ENCODE measurements at regions not wholly inside any gene's neighbourhood (a gene's known extent, or its start where the extent isn't known, plus 50 kb on each side); places are given as distances from the start of the nearest gene placed in this dataset.

DNA sequence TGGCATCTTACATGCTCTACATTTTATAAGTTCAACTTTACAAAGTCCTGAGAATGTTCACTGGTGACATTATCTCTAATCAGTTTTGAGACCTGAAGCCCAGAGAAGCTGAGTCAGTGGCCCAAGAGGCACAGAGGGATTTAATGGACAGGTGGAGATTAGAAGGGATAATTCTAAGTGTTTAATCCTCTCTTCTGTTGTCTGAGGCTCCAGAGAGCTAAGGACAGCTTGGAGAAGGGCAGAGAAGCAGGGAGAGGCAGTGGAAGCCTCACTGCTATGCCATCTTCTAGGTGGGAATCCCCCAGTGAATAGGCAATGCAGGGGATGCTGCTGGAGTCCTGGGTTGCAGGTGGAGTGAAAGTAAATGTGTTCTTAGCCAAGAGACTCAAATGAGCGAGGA lies 369.4 kb upstream of the SLCO3A1 start:
- no peak for DNase-seq (ENCODE audit: low spot score in 2 of 2)
- no peak overlapping the region for H3K4me3 Mint-ChIP-seq
- H3K9me3 Mint-ChIP-seq, result no peaks in the 10 kb centered on the region

DNA sequence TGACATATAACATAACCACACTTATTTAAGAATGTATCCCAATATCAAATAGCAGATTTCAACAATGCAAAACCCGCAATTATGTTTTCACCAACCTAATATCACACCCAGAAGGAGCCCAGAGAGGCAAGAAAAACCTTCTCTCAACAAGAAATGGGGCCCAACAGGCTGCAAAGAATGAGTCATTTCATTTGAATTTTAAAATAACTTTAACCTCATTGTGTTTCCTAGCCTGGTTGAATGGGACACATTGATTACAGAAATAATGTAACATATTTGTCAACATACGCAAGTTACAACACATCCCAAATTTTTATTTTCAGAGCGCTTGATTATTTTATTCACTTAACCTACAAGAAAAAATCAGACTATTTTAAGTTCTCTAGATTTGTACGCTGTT lies 365.1 kb upstream of the SLCO3A1 start:
- Mint-ChIP-seq H3K27ac (ENCODE audit: low read depth) (no peak overlapping the region), H3K27me3 (no peaks in the 10 kb centered on the region), H3K4me3 (no peak overlapping the region), H3K4me1 (peaks cover 49% of the 10 kb centered on the region), H3K36me3 (ENCODE audit: insufficient read depth) (no peaks in the 10 kb centered on the region), H3K9me3 (no peaks in the 10 kb centered on the region)
- DNase-seq (ENCODE audit: low spot score in 2 of 2) (no peak), ATAC-seq (replicated peaks; ENCODE audit: extremely low read depth, poor library complexity, severe bottlenecking) (no peak)

More for the DNA sequence above, 369.4 kb upstream of the SLCO3A1 start:
- Mint-ChIP-seq H3K4me1 (peaks cover 52% of the 10 kb centered on the region), H3K27ac (ENCODE audit: low read depth) (peak overlapping the region; percentile 39), H3K27me3 (no peaks in the 10 kb centered on the region), H3K36me3 (ENCODE audit: insufficient read depth) (peaks cover 2% of the 10 kb centered on the region)
- no peak for ATAC-seq (replicated peaks; ENCODE audit: extremely low read depth, poor library complexity, severe bottlenecking)

DNA sequence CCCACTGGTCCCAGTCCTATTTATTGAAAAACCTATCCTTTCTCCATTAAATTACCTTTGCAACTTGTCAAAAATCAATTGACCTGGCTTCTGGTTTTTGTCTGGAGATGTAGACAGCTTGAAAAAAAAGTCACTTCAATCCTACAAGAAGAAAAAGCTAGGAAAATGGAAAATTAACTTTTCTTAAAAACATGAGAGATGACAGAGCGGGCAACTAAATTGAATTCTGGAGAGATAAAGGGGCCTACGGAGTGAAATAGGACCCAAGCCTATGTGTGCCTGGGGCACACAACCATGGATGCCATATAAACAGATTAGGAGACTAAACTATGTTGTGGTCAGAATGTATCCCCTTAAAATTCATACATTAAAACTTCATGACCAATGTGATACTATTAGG lies 363.3 kb upstream of the SLCO3A1 start:
- Mint-ChIP-seq H3K4me3 (no peak overlapping the region), H3K4me1 (peaks cover 35% of the 10 kb centered on the region), H3K36me3 (ENCODE audit: insufficient read depth) (no peaks in the 10 kb centered on the region), H3K27me3 (no peaks in the 10 kb centered on the region), H3K9me3 (no peaks in the 10 kb centered on the region), H3K27ac (ENCODE audit: low read depth) (peak overlapping the region; percentile 85)
- ATAC-seq (replicated peaks; ENCODE audit: extremely low read depth, poor library complexity, severe bottlenecking) (no peak), DNase-seq (ENCODE audit: low spot score in 2 of 2) (no peak)

DNA sequence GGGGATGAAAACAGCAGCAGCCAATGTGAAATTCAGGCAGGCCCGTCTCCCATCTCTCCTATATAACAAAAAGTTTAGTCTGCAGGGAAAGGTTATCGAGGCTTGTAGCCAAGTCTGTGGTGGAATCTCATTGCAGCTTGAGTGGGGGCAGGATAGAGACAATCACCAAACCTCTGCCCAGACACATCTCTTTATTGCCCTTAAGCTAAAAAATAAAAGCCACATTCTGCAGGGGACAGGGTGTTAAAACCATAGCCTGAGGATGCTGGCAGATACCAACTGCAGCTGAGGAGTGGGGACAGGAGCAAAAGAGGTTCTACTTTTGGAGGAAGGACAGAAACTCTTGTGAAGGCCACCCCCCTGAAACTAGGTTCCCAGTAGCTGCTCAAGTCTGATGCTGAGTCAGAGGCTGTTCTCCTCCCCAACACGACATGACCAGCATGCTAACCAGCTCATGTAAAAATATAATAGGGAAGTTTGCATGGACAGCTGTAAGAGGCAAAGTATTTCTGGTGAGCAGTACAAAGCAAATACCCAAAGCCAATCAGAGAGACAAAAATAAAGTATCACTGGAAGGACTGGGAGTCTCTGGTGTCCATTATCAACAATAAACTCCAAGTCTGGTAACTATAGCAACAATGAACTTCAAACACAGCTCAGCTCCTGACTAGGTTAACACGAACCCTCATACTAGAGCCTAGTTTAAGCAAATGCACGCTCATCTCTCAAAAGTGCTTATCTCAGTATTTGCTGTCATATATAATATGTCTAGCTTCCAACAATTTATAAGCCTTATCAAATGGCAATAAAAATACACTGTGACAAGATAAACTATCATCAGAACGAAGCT lies 362.2 kb upstream of the SLCO3A1 start:
- H3K36me3 Mint-ChIP-seq (ENCODE audit: insufficient read depth), result no peaks in the 10 kb centered on the region
- peak overlapping the region; percentile 85 for H3K27ac Mint-ChIP-seq (ENCODE audit: low read depth)
- no peaks in the 10 kb centered on the region for H3K9me3 Mint-ChIP-seq
- DNase-seq (ENCODE audit: low spot score in 2 of 2) (peak in 1 of 2 donors; percentile 39), ATAC-seq (replicated peaks; ENCODE audit: extremely low read depth, poor library complexity, severe bottlenecking) (peak; percentile 80)
- peaks cover 31% of the 10 kb centered on the region for H3K4me1 Mint-ChIP-seq
- H3K4me3 Mint-ChIP-seq, result no peak overlapping the region
- peaks cover under 1% of the 10 kb centered on the region for H3K27me3 Mint-ChIP-seq

DNA sequence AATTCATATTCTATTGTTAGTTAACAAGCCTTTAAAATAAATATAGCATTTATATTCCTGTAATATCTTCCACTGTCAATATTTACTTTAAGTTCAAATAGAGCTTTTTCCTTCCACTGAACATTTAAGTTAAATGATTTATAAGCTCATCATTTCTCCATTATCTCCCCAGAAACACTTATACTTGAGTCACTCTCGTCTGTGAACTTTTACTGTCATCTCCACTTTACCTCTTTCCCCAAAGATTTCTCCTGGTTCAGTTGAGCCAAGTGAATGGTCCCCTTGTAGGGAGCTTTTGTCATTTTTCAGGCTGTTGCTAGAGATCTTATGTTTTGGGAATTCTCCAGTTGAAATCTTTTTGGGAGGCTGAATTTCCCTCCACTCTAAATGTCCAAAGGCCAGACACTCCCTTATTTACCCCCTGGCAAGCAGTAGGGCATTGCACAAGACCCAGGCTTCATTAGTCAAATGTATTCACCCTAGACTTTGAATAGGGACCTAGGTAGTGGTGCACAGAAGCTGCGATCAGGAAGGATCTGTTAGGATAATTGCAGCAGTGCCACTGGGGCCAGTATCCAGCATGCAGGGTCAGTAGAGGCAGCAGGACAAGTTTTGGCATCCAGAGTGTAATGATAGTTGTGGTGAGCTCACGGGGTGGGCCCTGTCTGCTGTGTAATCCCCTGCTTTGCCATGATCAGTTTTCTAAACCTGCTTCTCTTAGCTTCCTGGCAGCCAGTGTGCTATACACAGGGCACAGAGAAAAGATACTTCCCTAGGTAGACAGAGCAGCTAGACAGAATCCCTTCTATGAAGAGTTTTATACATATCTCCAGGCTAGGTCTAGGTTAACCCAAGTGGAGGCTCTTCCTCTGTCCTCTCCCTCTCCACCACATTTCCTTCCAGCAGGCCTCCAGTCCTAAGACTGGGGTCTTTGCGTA lies 356.5 kb upstream of the SLCO3A1 start:
- Mint-ChIP-seq H3K4me3 (no peak overlapping the region), H3K36me3 (ENCODE audit: insufficient read depth) (peaks cover 3% of the 10 kb centered on the region), H3K27ac (ENCODE audit: low read depth) (no peak overlapping the region), H3K27me3 (peaks cover 35% of the 10 kb centered on the region), H3K4me1 (peaks cover 19% of the 10 kb centered on the region), H3K9me3 (no peaks in the 10 kb centered on the region)
- no peak for ATAC-seq (replicated peaks; ENCODE audit: extremely low read depth, poor library complexity, severe bottlenecking)
- DNase-seq (ENCODE audit: low spot score in 2 of 2), result no peak

DNA sequence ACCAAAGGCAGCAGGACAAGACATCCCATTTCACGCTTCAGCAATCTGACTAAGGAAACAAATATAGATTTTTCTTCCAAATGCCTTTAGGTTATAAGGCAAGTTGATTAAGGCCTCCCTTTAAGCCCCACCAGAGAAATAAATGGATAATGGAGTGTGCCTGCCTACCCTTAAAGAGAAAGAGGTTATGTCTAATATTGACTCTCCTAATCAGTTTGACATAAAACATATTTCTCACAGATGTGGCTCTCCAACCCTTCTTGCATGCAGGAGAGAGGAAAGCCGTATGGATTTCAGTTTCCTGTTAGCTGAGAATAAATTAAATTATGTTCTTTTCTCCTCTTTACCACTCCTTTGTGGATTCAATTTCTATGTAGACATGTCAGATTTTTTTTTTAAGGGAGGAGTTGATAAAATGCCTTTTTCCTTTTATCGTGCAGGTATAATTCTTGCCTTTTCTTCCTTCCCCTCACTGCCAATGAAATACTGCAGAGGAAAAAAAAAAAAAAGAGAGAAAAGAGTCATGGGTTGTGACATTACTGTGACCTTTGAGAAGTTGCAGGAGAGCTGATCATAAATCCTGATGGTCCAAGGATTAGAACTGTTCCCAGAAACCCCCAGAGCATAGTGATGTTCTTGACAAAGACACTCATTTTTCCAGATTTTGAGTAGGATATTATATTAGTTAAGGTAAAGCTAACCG lies 355.3 kb upstream of the SLCO3A1 start:
- no peak overlapping the region for H3K4me3 Mint-ChIP-seq
- DNase-seq (ENCODE audit: low spot score in 2 of 2) (no peak), ATAC-seq (replicated peaks; ENCODE audit: extremely low read depth, poor library complexity, severe bottlenecking) (no peak)
- peaks cover 35% of the 10 kb centered on the region for H3K27me3 Mint-ChIP-seq
- no peak overlapping the region for H3K27ac Mint-ChIP-seq (ENCODE audit: low read depth)
- H3K4me1 Mint-ChIP-seq, result peaks cover 16% of the 10 kb centered on the region
- H3K9me3 Mint-ChIP-seq, result no peaks in the 10 kb centered on the region
- peaks cover 3% of the 10 kb centered on the region for H3K36me3 Mint-ChIP-seq (ENCODE audit: insufficient read depth)

DNA sequence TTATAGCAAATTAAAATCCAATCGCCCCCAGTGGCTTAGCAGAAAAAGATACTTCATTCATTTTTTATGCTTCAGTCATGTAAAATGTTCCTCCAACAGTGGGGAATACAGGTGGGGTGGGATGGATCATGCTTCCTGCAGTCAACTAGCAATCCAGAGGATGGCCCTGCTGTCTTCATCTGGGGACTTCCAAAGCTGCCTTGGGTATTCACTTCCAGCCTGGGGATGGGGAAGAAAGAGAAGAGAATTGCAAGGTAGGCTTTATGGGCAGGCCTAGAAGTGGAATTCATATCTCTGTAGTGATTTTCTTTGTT lies 354.8 kb upstream of the SLCO3A1 start:
- Mint-ChIP-seq H3K27ac (ENCODE audit: low read depth) (no peak overlapping the region), H3K4me1 (peaks cover 16% of the 10 kb centered on the region), H3K27me3 (peaks cover 35% of the 10 kb centered on the region), H3K4me3 (no peak overlapping the region), H3K36me3 (ENCODE audit: insufficient read depth) (peaks cover 3% of the 10 kb centered on the region), H3K9me3 (no peaks in the 10 kb centered on the region)
- no peak for DNase-seq (ENCODE audit: low spot score in 2 of 2)
- ATAC-seq (replicated peaks; ENCODE audit: extremely low read depth, poor library complexity, severe bottlenecking), result no peak

DNA sequence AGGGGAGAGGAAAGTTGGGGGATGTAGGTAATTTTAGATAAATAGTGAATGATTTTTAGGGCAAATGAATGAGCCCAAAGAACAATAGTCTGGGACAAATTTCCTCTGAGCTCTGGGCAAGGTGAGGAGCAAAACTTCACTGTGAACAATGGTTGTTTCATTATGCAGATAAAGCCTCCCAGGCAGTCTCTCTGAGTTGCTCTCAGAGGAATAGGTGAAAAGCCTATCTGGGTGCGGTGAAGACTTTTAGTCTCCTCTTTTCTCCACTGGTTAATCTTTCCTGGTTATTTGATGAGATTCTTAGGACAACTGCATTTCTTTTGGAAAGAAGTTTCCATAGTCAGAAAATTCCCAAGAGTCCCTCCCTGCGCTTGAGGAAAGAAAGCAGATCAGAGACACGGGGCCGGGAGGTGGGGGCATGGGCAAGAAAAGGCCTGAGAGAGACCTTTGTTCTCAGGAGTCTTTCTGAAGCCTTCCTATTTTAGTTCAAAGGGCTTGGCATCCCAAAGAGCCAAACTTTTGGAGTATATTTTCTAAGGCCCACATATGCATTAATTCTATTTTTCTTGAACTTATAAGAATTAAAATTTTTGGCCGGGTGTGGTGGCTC lies 353.6 kb upstream of the SLCO3A1 start:
- Mint-ChIP-seq H3K27me3 (peaks cover 35% of the 10 kb centered on the region), H3K36me3 (ENCODE audit: insufficient read depth) (peaks cover 3% of the 10 kb centered on the region), H3K27ac (ENCODE audit: low read depth) (no peak overlapping the region), H3K4me1 (peaks cover 16% of the 10 kb centered on the region), H3K4me3 (no peak overlapping the region), H3K9me3 (no peaks in the 10 kb centered on the region)
- ATAC-seq (replicated peaks; ENCODE audit: extremely low read depth, poor library complexity, severe bottlenecking), result no peak
- no peak for DNase-seq (ENCODE audit: low spot score in 2 of 2)

DNA sequence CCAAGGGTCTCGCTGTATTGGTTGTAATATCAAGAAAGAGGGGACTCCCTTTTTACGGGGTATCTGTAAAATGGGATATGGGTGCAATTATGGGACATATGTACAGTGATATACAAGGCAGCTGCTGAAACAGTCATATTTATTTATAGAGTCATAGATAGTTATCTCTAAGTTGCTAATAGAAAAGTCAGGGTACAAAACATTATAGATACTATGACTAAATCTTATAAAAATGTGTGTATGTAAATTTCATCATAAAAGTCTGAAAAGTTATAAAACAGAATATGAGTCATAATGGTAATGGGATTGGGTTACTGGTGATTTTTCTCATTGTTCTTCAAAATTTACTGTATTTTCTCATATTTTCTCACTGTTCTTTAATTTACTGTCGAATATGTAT lies 344.9 kb upstream of the SLCO3A1 start:
- H3K9me3 Mint-ChIP-seq, result no peaks in the 10 kb centered on the region
- DNase-seq (ENCODE audit: low spot score in 2 of 2) (no peak), ATAC-seq (replicated peaks; ENCODE audit: extremely low read depth, poor library complexity, severe bottlenecking) (no peak)
- H3K27me3 Mint-ChIP-seq, result peaks cover 10% of the 10 kb centered on the region
- no peak overlapping the region for H3K27ac Mint-ChIP-seq (ENCODE audit: low read depth)
- no peaks in the 10 kb centered on the region for H3K4me1 Mint-ChIP-seq
- no peaks in the 10 kb centered on the region for H3K36me3 Mint-ChIP-seq (ENCODE audit: insufficient read depth)
- no peak overlapping the region for H3K4me3 Mint-ChIP-seq

DNA sequence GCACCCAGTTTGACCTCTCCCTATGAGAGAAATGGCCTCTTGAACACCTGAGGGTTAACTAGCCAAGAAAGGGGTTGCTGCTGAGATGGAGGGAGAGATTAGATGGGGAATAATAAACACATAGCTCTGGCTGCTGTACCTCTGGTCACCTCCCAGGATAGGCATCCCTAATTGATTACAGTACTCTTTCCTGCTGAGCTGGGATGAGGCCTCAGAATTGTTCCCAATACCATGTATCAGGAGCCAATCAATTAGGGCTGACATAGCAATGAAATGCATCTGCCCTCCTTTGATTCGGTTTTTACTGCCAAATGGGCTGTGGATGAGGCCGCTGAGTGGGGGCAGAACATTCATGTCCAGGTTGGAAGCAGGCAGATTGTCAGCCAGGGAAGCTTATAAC lies 339.4 kb upstream of the SLCO3A1 start:
- Mint-ChIP-seq H3K27me3 (peaks cover 10% of the 10 kb centered on the region), H3K9me3 (no peaks in the 10 kb centered on the region), H3K27ac (ENCODE audit: low read depth) (no peak overlapping the region), H3K4me3 (no peak overlapping the region), H3K4me1 (peaks cover 5% of the 10 kb centered on the region), H3K36me3 (ENCODE audit: insufficient read depth) (no peaks in the 10 kb centered on the region)
- DNase-seq (ENCODE audit: low spot score in 2 of 2) (no peak), ATAC-seq (replicated peaks; ENCODE audit: extremely low read depth, poor library complexity, severe bottlenecking) (no peak)

DNA sequence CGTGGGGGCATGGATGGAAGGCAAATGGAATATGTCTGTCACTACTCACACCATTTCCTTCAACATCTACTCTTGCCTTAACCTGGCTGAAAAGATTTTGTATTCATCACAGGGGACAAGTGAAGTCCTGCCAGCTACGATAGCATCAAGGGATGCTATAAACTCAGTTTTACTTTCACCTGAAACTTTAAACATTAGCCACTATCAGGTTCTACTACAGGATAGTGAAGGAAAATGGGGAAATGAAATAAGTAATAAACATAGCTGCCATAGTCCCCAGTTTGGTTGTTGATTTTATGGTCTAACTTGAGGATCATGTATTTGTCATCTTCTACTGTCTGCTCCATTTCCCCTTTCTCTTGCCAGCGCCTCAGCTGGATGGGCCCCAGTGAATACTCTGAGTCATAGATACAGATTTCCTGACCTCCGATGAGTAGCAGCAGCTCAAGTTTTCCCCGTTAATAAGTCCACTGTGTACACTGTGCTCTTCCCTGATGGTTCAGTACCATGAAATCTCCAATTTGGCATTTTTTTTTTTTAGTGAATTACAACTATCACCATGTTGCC lies 338.2 kb upstream of the SLCO3A1 start:
- no peak overlapping the region for H3K27ac Mint-ChIP-seq (ENCODE audit: low read depth)
- no peaks in the 10 kb centered on the region for H3K9me3 Mint-ChIP-seq
- no peak overlapping the region for H3K4me3 Mint-ChIP-seq
- H3K36me3 Mint-ChIP-seq (ENCODE audit: insufficient read depth), result no peaks in the 10 kb centered on the region
- DNase-seq (ENCODE audit: low spot score in 2 of 2) (no peak), ATAC-seq (replicated peaks; ENCODE audit: extremely low read depth, poor library complexity, severe bottlenecking) (no peak)
- H3K27me3 Mint-ChIP-seq, result peaks cover 9% of the 10 kb centered on the region
- peaks cover 5% of the 10 kb centered on the region for H3K4me1 Mint-ChIP-seq

DNA sequence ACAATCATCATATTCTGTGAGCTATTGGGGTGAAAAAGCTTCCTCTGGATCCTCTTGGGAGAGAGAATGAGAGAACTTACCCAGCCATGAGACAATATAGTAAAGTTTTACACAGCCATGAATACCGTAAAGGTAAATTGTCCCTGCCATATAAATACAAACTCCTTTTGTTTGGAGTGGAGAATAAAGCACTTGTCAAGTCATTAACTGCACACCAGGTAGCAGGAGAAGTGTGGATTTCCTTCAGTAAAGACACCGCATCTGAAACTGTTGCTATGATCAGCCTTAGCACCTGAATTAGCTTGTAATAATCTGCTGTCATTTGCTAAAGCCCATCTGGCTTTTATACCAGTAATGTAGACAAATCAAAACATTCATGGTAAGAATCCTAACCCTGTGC lies 336.6 kb upstream of the SLCO3A1 start:
- Mint-ChIP-seq H3K4me3 (no peak overlapping the region), H3K27me3 (no peaks in the 10 kb centered on the region), H3K27ac (ENCODE audit: low read depth) (no peak overlapping the region), H3K36me3 (ENCODE audit: insufficient read depth) (no peaks in the 10 kb centered on the region), H3K4me1 (peaks cover 5% of the 10 kb centered on the region), H3K9me3 (no peaks in the 10 kb centered on the region)
- DNase-seq (ENCODE audit: low spot score in 2 of 2) (no peak), ATAC-seq (replicated peaks; ENCODE audit: extremely low read depth, poor library complexity, severe bottlenecking) (no peak)

All from central memory CD8-positive, alpha-beta T cell (primary cell).